GM12874 (cell line): ENCODE measurements at regions not wholly inside any gene's neighbourhood (a gene's known extent, or its start where the extent isn't known, plus 50 kb on each side); places are given as distances from the start of the nearest gene placed in this dataset.
A peak's percentile ranks its signal among the peaks of the same experiment; 100 is the strongest.

Experiments used
- CTCF ChIP-seq: IDR thresholded peaks from 2 replicates; pipeline ENCODE4 v1.5.1; 2011; ENCODE audit warnings: low read depth, mild to moderate bottlenecking, control low read depth, low read length, moderate library complexity; ENCODE audit not compliant: insufficient read depth

- TF ChIP-seq CTCF: no peak
Measured at GRCh38 chr5:146940295-146940694, 61.7 kb upstream of the PPP2R2B start.

GRCh38 chr5:146944019-146944418 lies 65.5 kb upstream of the PPP2R2B start:
- no peak for TF ChIP-seq CTCF

GRCh38 chr5:146944764-146945616 lies 66.4 kb upstream of the PPP2R2B start:
- TF ChIP-seq CTCF: no peak

GRCh38 chr5:146945617-146946084 lies 67.1 kb upstream of the PPP2R2B start:
- no peak for TF ChIP-seq CTCF

GRCh38 chr5:146947181-146947941 lies 68.8 kb upstream of the PPP2R2B start:
- TF ChIP-seq CTCF: peak; percentile 25; the same call in 1 of the 2 replicates

GRCh38 chr5:146948666-146949065 lies 70.1 kb upstream of the PPP2R2B start:
- no peak for TF ChIP-seq CTCF

GRCh38 chr5:146952168-146952567 lies 73.6 kb upstream of the PPP2R2B start:
- TF ChIP-seq CTCF: no peak
